ENCODE measurements at regions not wholly inside any gene's neighbourhood (a gene's known extent, or its start where the extent isn't known, plus 50 kb on each side); places are given as distances from the start of the nearest gene placed in this dataset.

GRCh38 chr12:78636231-78636855 lies 228.2 kb upstream of the SYT1 start:
- TF ChIP-seq POLR2A (IDR thresholded peaks at IDR 0.05) (no peak), POLR2AphosphoS5 (IDR thresholded peaks at IDR 0.05) (no peak), EP300 (IDR thresholded peaks at IDR 0.05; ENCODE audit: low read depth) (no peak), CTCF (IDR thresholded peaks at IDR 0.05) (no peak)
- Histone ChIP-seq H3K36me3 (no peaks in the 10 kb centered on the region), H3K9me3 (no peaks in the 10 kb centered on the region), H3K4me1 (no peaks in the 10 kb centered on the region), H3K4me3 (no peak overlapping the region), H3K27me3 (no peaks in the 10 kb centered on the region), H3K27ac (no peak overlapping the region)
- intact Hi-C loops (cut with DNase I; ENCODE audit: low total_unique reads): no loop called here
- in situ Hi-C loops (cut with MboI; ENCODE audit: low pct_ligation_motif_present in 1 of 4, low pct_unique_long_range_greater_than_20kb in 1 of 4, low sequenced_read_pairs in 3 of 4): no loop called here
- 55 to 60% methylated on average over 4 of the region's 4 CpGs for WGBS, 2 donors (ENCODE audit: low coverage in 1 of 2)
- no peak for DNase-seq

GRCh38 chr12:78641837-78642423 lies 222.6 kb upstream of the SYT1 start:
- H3K27me3 ChIP-seq: no peaks in the 10 kb centered on the region
- DNase-seq: no peak
- WGBS, 2 donors (ENCODE audit: low coverage in 1 of 2): 68% methylated on average over 1 of the region's 1 CpG; no CpG with 5 or more reads in 1 of the 2 donors

GRCh38 chr12:78645956-78646355 lies 218.6 kb upstream of the SYT1 start:
- Histone ChIP-seq H3K36me3 (no peaks in the 10 kb centered on the region), H3K27ac (no peak overlapping the region), H3K9me3 (no peaks in the 10 kb centered on the region), H3K4me3 (no peak overlapping the region), H3K4me1 (no peaks in the 10 kb centered on the region), H3K27me3 (no peaks in the 10 kb centered on the region)
- WGBS, 2 donors (ENCODE audit: low coverage in 1 of 2): 23 to 33% methylated on average over 2 of the region's 2 CpGs
- intact Hi-C loops (cut with DNase I; ENCODE audit: low total_unique reads) (no loop called here), in situ Hi-C loops (cut with MboI; ENCODE audit: low pct_ligation_motif_present in 1 of 4, low pct_unique_long_range_greater_than_20kb in 1 of 4, low sequenced_read_pairs in 3 of 4) (no loop called here)
- DNase-seq: no peak
- TF ChIP-seq EP300 (IDR thresholded peaks at IDR 0.05; ENCODE audit: low read depth): no peak
- TF ChIP-seq CTCF (IDR thresholded peaks at IDR 0.05): no peak
- TF ChIP-seq POLR2A (IDR thresholded peaks at IDR 0.05): no peak
- TF ChIP-seq POLR2AphosphoS5 (IDR thresholded peaks at IDR 0.05): no peak

More at GRCh38 chr12:78641837-78642423, 222.6 kb upstream of the SYT1 start:
- no peaks in the 10 kb centered on the region for H3K4me1 ChIP-seq
- in situ Hi-C loops (cut with MboI; ENCODE audit: low pct_ligation_motif_present in 1 of 4, low pct_unique_long_range_greater_than_20kb in 1 of 4, low sequenced_read_pairs in 3 of 4): no loop called here
- no peaks in the 10 kb centered on the region for H3K9me3 ChIP-seq
- no peak overlapping the region for H3K27ac ChIP-seq
- intact Hi-C loops (cut with DNase I; ENCODE audit: low total_unique reads): no loop called here
- H3K4me3 ChIP-seq: no peak overlapping the region
- TF ChIP-seq POLR2AphosphoS5 (IDR thresholded peaks at IDR 0.05): no peak
- TF ChIP-seq EP300 (IDR thresholded peaks at IDR 0.05; ENCODE audit: low read depth): no peak
- no peak for TF ChIP-seq CTCF (IDR thresholded peaks at IDR 0.05)
- TF ChIP-seq POLR2A (IDR thresholded peaks at IDR 0.05): no peak
- H3K36me3 ChIP-seq: no peaks in the 10 kb centered on the region

GRCh38 chr12:78651755-78652154 lies 212.8 kb upstream of the SYT1 start:
- no peak for DNase-seq
- Histone ChIP-seq H3K9me3 (no peaks in the 10 kb centered on the region), H3K36me3 (no peaks in the 10 kb centered on the region), H3K27me3 (no peaks in the 10 kb centered on the region), H3K4me1 (no peaks in the 10 kb centered on the region), H3K27ac (no peak overlapping the region), H3K4me3 (no peak overlapping the region)
- in situ Hi-C loops (cut with MboI; ENCODE audit: low pct_ligation_motif_present in 1 of 4, low pct_unique_long_range_greater_than_20kb in 1 of 4, low sequenced_read_pairs in 3 of 4) (no loop called here), intact Hi-C loops (cut with DNase I; ENCODE audit: low total_unique reads) (no loop called here)
- TF ChIP-seq POLR2AphosphoS5 (IDR thresholded peaks at IDR 0.05): no peak
- TF ChIP-seq CTCF (IDR thresholded peaks at IDR 0.05): no peak
- no peak for TF ChIP-seq POLR2A (IDR thresholded peaks at IDR 0.05)
- TF ChIP-seq EP300 (IDR thresholded peaks at IDR 0.05; ENCODE audit: low read depth): no peak

Data from transverse colon (tissue), 4 donors.